ENCODE measurements at regions not wholly inside any gene's neighbourhood (a gene's known extent, or its start where the extent isn't known, plus 50 kb on each side); places are given as distances from the start of the nearest gene placed in this dataset.

- Histone ChIP-seq H3K23me2 (ENCODE audit: insufficient read length, low read depth, low read length, poor library complexity, severe bottlenecking) (no peaks in the 10 kb centered on the region), H4K91ac (ENCODE audit: insufficient read length, low read depth, low read length) (no peak overlapping the region), H2BK15ac (ENCODE audit: low read depth, low read length) (no peak overlapping the region), H3K27ac (ENCODE audit: insufficient read length, low read depth, low read length) (no peak overlapping the region), H2AFZ (ENCODE audit: low read length) (no peak overlapping the region), H3K27me3 (ENCODE audit: insufficient read depth, low read length) (no peaks in the 10 kb centered on the region), H4K8ac (replicated peaks; ENCODE audit: insufficient read length, low read depth, low read length) (no peak overlapping the region), H3K9ac (ENCODE audit: extremely low read depth, insufficient read length, low read length) (no peak overlapping the region), H3K23ac (ENCODE audit: insufficient read length, low read depth, low read length) (no peak overlapping the region), H3K79me1 (ENCODE audit: insufficient read depth, low read depth, low read length, poor library complexity, severe bottlenecking) (no peaks in the 10 kb centered on the region), H3K4me1 (ENCODE audit: insufficient read depth, low read length) (peaks cover 4% of the 10 kb centered on the region; the same call in 1 of the 2 replicates), H3K14ac (ENCODE audit: insufficient read depth, low read length) (no peak overlapping the region), H3T11ph (ENCODE audit: low read length) (no peak overlapping the region), H3K56ac (ENCODE audit: insufficient read length, low read depth, low read length) (no peak overlapping the region), H3K79me2 (ENCODE audit: insufficient read depth, low read length) (no peaks in the 10 kb centered on the region), H2BK20ac (ENCODE audit: low read depth, low read length, poor library complexity, severe bottlenecking) (no peak overlapping the region), H2BK12ac (ENCODE audit: insufficient read length, low read depth, low read length) (no peak overlapping the region), H2BK120ac (ENCODE audit: low read depth, low read length, poor library complexity, severe bottlenecking) (no peak overlapping the region), H3K4me2 (ENCODE audit: insufficient read depth, insufficient read length, low read length) (no peak overlapping the region), H2AK5ac (ENCODE audit: insufficient read length, low read length) (no peak overlapping the region), H3K18ac (ENCODE audit: insufficient read length, low read depth, low read length) (no peak overlapping the region), H4K20me1 (ENCODE audit: control insufficient read depth, insufficient read depth, insufficient read length) (no peaks in the 10 kb centered on the region), H3K9me3 (ENCODE audit: control insufficient read depth, low read depth, low read length) (no peaks in the 10 kb centered on the region), H4K5ac (ENCODE audit: insufficient read length, low read depth, low read length) (no peak overlapping the region), H2BK5ac (ENCODE audit: insufficient read length, low read length) (no peak overlapping the region), H3K4ac (ENCODE audit: low read depth, low read length) (no peak overlapping the region)
- Mint-ChIP-seq H3K27ac (no peak overlapping the region), H3K27me3 (ENCODE audit: low read depth) (no peaks in the 10 kb centered on the region), H3K4me3 (no peak overlapping the region), H3K9me3 (peaks cover 1 to 3% of the 10 kb centered on the region in 2 experiments; a peak in 4 of 5 replicates), H3K4me1 (peaks cover 0 to 3% of the 10 kb centered on the region in 2 experiments; a peak in 2 of 4 replicates), H3K36me3 (ENCODE audit: insufficient read depth in 1 of 3, low read depth in 3 of 3) (0 out of 7 replicates have a peak, but pooled peaks cover 0 to 4% (median 0%) of the 10 kb centered on the region in 3 experiments)
- WGBS (ENCODE audit: extremely low coverage, insufficient read length, low lambda C conversion rate), result no CpG with 5 or more reads among the region's 1 CpG
- TF ChIP-seq, protein P1, sequence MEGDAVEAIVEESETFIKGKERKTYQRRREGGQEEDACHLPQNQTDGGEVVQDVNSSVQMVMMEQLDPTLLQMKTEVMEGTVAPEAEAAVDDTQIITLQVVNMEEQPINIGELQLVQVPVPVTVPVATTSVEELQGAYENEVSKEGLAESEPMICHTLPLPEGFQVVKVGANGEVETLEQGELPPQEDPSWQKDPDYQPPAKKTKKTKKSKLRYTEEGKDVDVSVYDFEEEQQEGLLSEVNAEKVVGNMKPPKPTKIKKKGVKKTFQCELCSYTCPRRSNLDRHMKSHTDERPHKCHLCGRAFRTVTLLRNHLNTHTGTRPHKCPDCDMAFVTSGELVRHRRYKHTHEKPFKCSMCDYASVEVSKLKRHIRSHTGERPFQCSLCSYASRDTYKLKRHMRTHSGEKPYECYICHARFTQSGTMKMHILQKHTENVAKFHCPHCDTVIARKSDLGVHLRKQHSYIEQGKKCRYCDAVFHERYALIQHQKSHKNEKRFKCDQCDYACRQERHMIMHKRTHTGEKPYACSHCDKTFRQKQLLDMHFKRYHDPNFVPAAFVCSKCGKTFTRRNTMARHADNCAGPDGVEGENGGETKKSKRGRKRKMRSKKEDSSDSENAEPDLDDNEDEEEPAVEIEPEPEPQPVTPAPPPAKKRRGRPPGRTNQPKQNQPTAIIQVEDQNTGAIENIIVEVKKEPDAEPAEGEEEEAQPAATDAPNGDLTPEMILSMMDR (conservative IDR thresholded peaks at IDR 0.05), result no peak
- no peak for DNase-seq
Observed at GRCh38 chr5:39491210-39491609, 66.4 kb upstream of the DAB2 start.

All from H9 (cell line).